Fibroblast of upper back skin (primary cell): ENCODE measurements at regions not wholly inside any gene's neighbourhood (a gene's known extent, or its start where the extent isn't known, plus 50 kb on each side); places are given as distances from the start of the nearest gene placed in this dataset.

Experiments
- DNase-seq: peaks from one replicate; pipeline ENCODE4 v3.0.0-alpha.2; 2013

GRCh38 chr16:54677308-54677950 is 253.2 kb upstream of the IRX5 start:
- DNase-seq = no peak

- DNase-seq = no peak
These were observed 257.4 kb upstream of the IRX5 start for GRCh38 chr16:54673313-54673712.

GRCh38 chr16:54672500-54672899 is 258.2 kb upstream of the IRX5 start:
- DNase-seq = no peak

GRCh38 chr16:54657709-54658102 is 273.0 kb upstream of the IRX5 start:
- DNase-seq = no peak

- peak; percentile 59 for DNase-seq
These were observed 273.5 kb upstream of the IRX5 start for GRCh38 chr16:54657058-54657708.

- DNase-seq = peak; percentile 50
These were observed 275.5 kb upstream of the IRX5 start for GRCh38 chr16:54655121-54655590.

- DNase-seq = no peak
These were observed 276.2 kb upstream of the IRX5 start for GRCh38 chr16:54654429-54654828.

GRCh38 chr16:54652201-54652770 is 278.4 kb upstream of the IRX5 start:
- DNase-seq = no peak

- no peak for DNase-seq
These were observed 279.0 kb upstream of the IRX5 start for GRCh38 chr16:54651440-54652195.

- no peak for DNase-seq
These were observed 280.8 kb upstream of the IRX5 start for GRCh38 chr16:54649876-54650275.

- no peak for DNase-seq
These were observed 282.1 kb upstream of the IRX5 start for GRCh38 chr16:54648575-54648974.

- DNase-seq = peak; percentile 82
These were observed 282.9 kb upstream of the IRX5 start for GRCh38 chr16:54647725-54648221.

GRCh38 chr16:54647216-54647615 is 283.4 kb upstream of the IRX5 start:
- no peak for DNase-seq

- no peak for DNase-seq
These were observed 285.3 kb upstream of the IRX5 start for GRCh38 chr16:54645345-54645744.

GRCh38 chr16:54636221-54636793 is 294.4 kb upstream of the IRX5 start:
- DNase-seq = no peak

GRCh38 chr16:54633943-54634362 is 296.7 kb upstream of the IRX5 start:
- no peak for DNase-seq

GRCh38 chr16:54632322-54633220 is 298.1 kb upstream of the IRX5 start:
- peak; percentile 52 for DNase-seq

GRCh38 chr16:54631782-54632181 is 298.9 kb upstream of the IRX5 start:
- DNase-seq = peak; percentile 34

GRCh38 chr16:54630284-54630967 is 300.2 kb upstream of the IRX5 start:
- peak; percentile 37 for DNase-seq

- no peak for DNase-seq
These were observed 301.7 kb upstream of the IRX5 start for GRCh38 chr16:54628796-54629625.
